Stomach (tissue), 4 donors: ENCODE measurements at regions not wholly inside any gene's neighbourhood (a gene's known extent, or its start where the extent isn't known, plus 50 kb on each side); places are given as distances from the start of the nearest gene placed in this dataset.

Experiments
- EP300 ChIP-seq: sonication (generic); formaldehyde crosslinking; IDR thresholded peaks from one replicate; pipeline ENCODE4 v1.6.1; 2017; ENCODE audit warnings: antibody characterized with exemption
- POLR2A ChIP-seq, 4 donors: fragments of 450-650 bp; IDR thresholded peaks; one replicate each; pipeline ENCODE4 v1.6.1; 2016; ENCODE audit warnings: antibody characterized with exemption in 4 of 4, control low read depth in 2 of 4, mild to moderate bottlenecking in 1 of 4, moderate library complexity in 1 of 4
- POLR2AphosphoS5 ChIP-seq, 3 donors: sonication (generic); formaldehyde crosslinking; IDR thresholded peaks; one replicate each; pipeline ENCODE4 v1.6.1; 2016; ENCODE audit warnings: antibody characterized with exemption in 3 of 3
- TF ChIP-seq, protein P1 (sequence below), 7 experiments: fragments of 450-650 bp in 4 of 7; fragments of 200-600 bp in 3 of 7; sonication (generic) in 3 of 7; IDR thresholded peaks; one replicate each; pipeline ENCODE4 v1.5.1; 2016 to 2019; ENCODE audit warnings: antibody characterized with exemption in 7 of 7, control low read depth in 2 of 7, mild to moderate bottlenecking in 1 of 7

DNA sequence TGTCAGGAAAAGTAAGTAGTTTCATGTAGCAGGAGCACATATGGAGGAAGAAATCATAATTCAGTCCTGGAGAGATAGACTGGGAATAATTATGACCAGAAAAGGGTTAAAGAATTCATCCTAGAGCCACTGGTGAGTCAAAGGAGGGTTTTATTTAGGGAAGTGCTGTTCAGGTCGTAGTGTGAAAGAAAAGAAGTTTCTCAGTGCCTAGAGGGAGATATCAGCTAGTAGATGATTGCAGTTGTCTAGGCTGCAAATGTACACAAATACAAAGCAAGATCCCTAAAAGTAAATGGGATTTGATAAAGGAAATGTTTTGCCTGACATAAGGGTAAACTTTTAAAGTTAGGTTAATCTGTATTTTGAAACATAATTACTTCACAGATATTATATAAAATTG lies 403.2 kb downstream of the ACTRT1 start:
- no peak for TF ChIP-seq POLR2AphosphoS5 (IDR thresholded peaks at IDR 0.05)
- no peak for TF ChIP-seq POLR2A (IDR thresholded peaks at IDR 0.05)
- TF ChIP-seq, protein P1, sequence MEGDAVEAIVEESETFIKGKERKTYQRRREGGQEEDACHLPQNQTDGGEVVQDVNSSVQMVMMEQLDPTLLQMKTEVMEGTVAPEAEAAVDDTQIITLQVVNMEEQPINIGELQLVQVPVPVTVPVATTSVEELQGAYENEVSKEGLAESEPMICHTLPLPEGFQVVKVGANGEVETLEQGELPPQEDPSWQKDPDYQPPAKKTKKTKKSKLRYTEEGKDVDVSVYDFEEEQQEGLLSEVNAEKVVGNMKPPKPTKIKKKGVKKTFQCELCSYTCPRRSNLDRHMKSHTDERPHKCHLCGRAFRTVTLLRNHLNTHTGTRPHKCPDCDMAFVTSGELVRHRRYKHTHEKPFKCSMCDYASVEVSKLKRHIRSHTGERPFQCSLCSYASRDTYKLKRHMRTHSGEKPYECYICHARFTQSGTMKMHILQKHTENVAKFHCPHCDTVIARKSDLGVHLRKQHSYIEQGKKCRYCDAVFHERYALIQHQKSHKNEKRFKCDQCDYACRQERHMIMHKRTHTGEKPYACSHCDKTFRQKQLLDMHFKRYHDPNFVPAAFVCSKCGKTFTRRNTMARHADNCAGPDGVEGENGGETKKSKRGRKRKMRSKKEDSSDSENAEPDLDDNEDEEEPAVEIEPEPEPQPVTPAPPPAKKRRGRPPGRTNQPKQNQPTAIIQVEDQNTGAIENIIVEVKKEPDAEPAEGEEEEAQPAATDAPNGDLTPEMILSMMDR (IDR thresholded peaks at IDR 0.05) = no peak
- no peak for TF ChIP-seq EP300
